Mucosa of descending colon (tissue), 3 donors: ENCODE measurements at regions not wholly inside any gene's neighbourhood (a gene's known extent, or its start where the extent isn't known, plus 50 kb on each side); places are given as distances from the start of the nearest gene placed in this dataset.

Experiments used
- ATAC-seq: fragments of 200-7000 bp; cut with Tn5 transposase; one replicate; pipeline ENCODE4 v1.9.1; 2020; ENCODE audit warnings: mild to moderate bottlenecking, moderate library complexity
- DNase-seq, 3 donors: peaks; one replicate each; pipeline ENCODE4 v3.0.0-alpha.2; 2020
- H3K36me3 ChIP-seq: fragments of 200-600 bp; one replicate; pipeline ENCODE4 v1.8.0; 2021; ENCODE audit warnings: low read depth, mild to moderate bottlenecking
- H3K4me1 ChIP-seq: fragments of 200-600 bp; one replicate; pipeline ENCODE4 v1.8.0; 2021; ENCODE audit warnings: low read depth, mild to moderate bottlenecking
- H3K4me3 ChIP-seq: fragments of 200-600 bp; one replicate; pipeline ENCODE4 v1.8.0; 2021; ENCODE audit warnings: mild to moderate bottlenecking
- H3K9me3 ChIP-seq: fragments of 200-600 bp; one replicate; pipeline ENCODE4 v1.8.0; 2021; ENCODE audit warnings: mild to moderate bottlenecking
- CTCF ChIP-seq: fragments of 200-600 bp; IDR thresholded peaks from one replicate; pipeline ENCODE4 v1.8.0; 2022; ENCODE audit warnings: antibody characterized with exemption, mild to moderate bottlenecking
- intact Hi-C, 2 donors: fragments of 100-400 bp; cut with DNase I in 1 of 2; cut with micrococcal nuclease in 1 of 2; formaldehyde crosslinking; loops; one replicate each; pipeline versions ENCODE4 v1.11.0 to v1.11.1; 2022; cut with DNase I, micrococcal nuclease
- donor health status: DM: no; HTN: no; CAD: no; lungs with moderate emphysema.
- donor health status: DM: no; HTN: no; CAD: no.
- donor health status: DM: no; HTN: yes; CAD: no.

GRCh38 chr18:46408334-46408987 is 248.6 kb downstream of the LOXHD1 start:
- Histone ChIP-seq H3K36me3 (no peaks in the 10 kb centered on the region), H3K4me1 (no peaks in the 10 kb centered on the region), H3K9me3 (no peaks in the 10 kb centered on the region), H3K4me3 (no peak overlapping the region)
- no peak for TF ChIP-seq CTCF
- intact Hi-C loops, result no loop called here
- no peak for DNase-seq
- no peak for ATAC-seq

GRCh38 chr18:46411191-46411828 is 245.7 kb downstream of the LOXHD1 start:
- no peak overlapping the region for H3K4me3 ChIP-seq
- ATAC-seq (no peak), DNase-seq (no peak)
- intact Hi-C loops, result no loop called here
- H3K4me1 ChIP-seq, result no peaks in the 10 kb centered on the region
- H3K9me3 ChIP-seq, result no peaks in the 10 kb centered on the region
- no peak for TF ChIP-seq CTCF
- no peaks in the 10 kb centered on the region for H3K36me3 ChIP-seq

GRCh38 chr18:46411867-46412690 is 244.9 kb downstream of the LOXHD1 start:
- ATAC-seq (peak; percentile 38), DNase-seq (peak in 1 of 3 donors; percentile 14)
- no peaks in the 10 kb centered on the region for H3K36me3 ChIP-seq
- intact Hi-C loops, result no loop called here
- no peaks in the 10 kb centered on the region for H3K9me3 ChIP-seq
- no peak for TF ChIP-seq CTCF
- no peaks in the 10 kb centered on the region for H3K4me1 ChIP-seq
- H3K4me3 ChIP-seq, result no peak overlapping the region

- H3K4me1 ChIP-seq, result no peaks in the 10 kb centered on the region
- no peaks in the 10 kb centered on the region for H3K9me3 ChIP-seq
- no peak overlapping the region for H3K4me3 ChIP-seq
- intact Hi-C loops, result no loop called here
- DNase-seq (peak in 1 of 3 donors; percentile 47), ATAC-seq (no peak)
- no peaks in the 10 kb centered on the region for H3K36me3 ChIP-seq
- TF ChIP-seq CTCF, result no peak
These were observed 244.1 kb downstream of the LOXHD1 start for GRCh38 chr18:46412916-46413315.

- DNase-seq (no peak), ATAC-seq (no peak)
- Histone ChIP-seq H3K4me3 (no peak overlapping the region), H3K36me3 (no peaks in the 10 kb centered on the region), H3K4me1 (no peaks in the 10 kb centered on the region), H3K9me3 (no peaks in the 10 kb centered on the region)
- no peak for TF ChIP-seq CTCF
- intact Hi-C loops, result no loop called here
These were observed 243.3 kb downstream of the LOXHD1 start for GRCh38 chr18:46413684-46414083.
